B cell (primary cell): ENCODE measurements at regions not wholly inside any gene's neighbourhood (a gene's known extent, or its start where the extent isn't known, plus 50 kb on each side); places are given as distances from the start of the nearest gene placed in this dataset.

ENCODE experiments used
- ATAC-seq: fragments of 200-7000 bp; cut with Tn5 transposase; one replicate; pipeline ENCODE4 v1.10.0; 2021; ENCODE audit warnings: low read depth, mild to moderate bottlenecking, moderate number of reproducible peaks, moderate library complexity
- CTCF ChIA-PET: fragments of 350-600 bp; sonication (Branson Sonifier 250); formaldehyde crosslinking; loops from one replicate; lab custom pipeline; 2021; ENCODE audit warnings: antibody characterized with exemption, inconsistent platforms; lab: Charles Lee
- POLR2A ChIA-PET: fragments of 350-600 bp; sonication (Branson Sonifier 250); formaldehyde crosslinking; loops from one replicate; lab custom pipeline; 2021; ENCODE audit warnings: antibody characterized with exemption; lab: Charles Lee
- DNase-seq: peaks from one replicate; pipeline ENCODE4 v3.0.0; 2013
- H2AFZ ChIP-seq: 2 replicates; pipeline ENCODE4 v1.6.1; 2012; ENCODE audit warnings: mild to moderate bottlenecking, low read depth, low read length; ENCODE audit not compliant: insufficient read depth, poor library complexity, severe bottlenecking
- H3K27ac ChIP-seq, 2 donors: 1 replicate in 1 of 2; 2 replicates in 1 of 2; pipeline ENCODE4 v1.5.1; 2012 to 2013; ENCODE audit warnings: low read length in 2 of 2, mild to moderate bottlenecking in 2 of 2, moderate library complexity in 1 of 2
- H3K27me3 ChIP-seq, 4 experiments: fragments of 200-600 bp in 1 of 4; sonication (generic) in 1 of 4; replicated peaks in 1 of 4; 1 replicate in 2 of 4; 2 replicates in 2 of 4; pipeline versions ENCODE4 v1.6.1 to v1.7.0; 2013 to 2016; ENCODE audit warnings: low read length in 3 of 4, mild to moderate bottlenecking in 2 of 4, mixed read lengths in 1 of 4, moderate library complexity in 1 of 4; ENCODE audit not compliant: insufficient read depth in 4 of 4, control insufficient read depth in 3 of 4; ENCODE audit errors: control extremely low read depth in 1 of 4
- H3K36me3 ChIP-seq, 2 experiments: replicated peaks in 1 of 2; 1 replicate in 1 of 2; 2 replicates in 1 of 2; pipeline versions ENCODE4 v1.6.1 to v1.7.1; 2013; ENCODE audit warnings: low read length in 1 of 2; ENCODE audit not compliant: insufficient read depth in 2 of 2, control insufficient read depth in 1 of 2; ENCODE audit errors: control extremely low read depth in 1 of 2, extremely low read depth in 1 of 2
- H3K4me1 ChIP-seq, 2 donors: fragments of 200-600 bp in 1 of 2; sonication (generic) in 1 of 2; 1 replicate in 1 of 2; 2 replicates in 1 of 2; pipeline versions ENCODE4 v1.5.1 to v1.6.1; 2013 to 2017; ENCODE audit warnings: low read length in 2 of 2; ENCODE audit not compliant: control insufficient read depth in 2 of 2, insufficient read depth in 2 of 2
- H3K4me2 ChIP-seq: replicated peaks from 2 replicates; pipeline ENCODE3; 2012; ENCODE audit warnings: mild to moderate bottlenecking, low read depth, low read length; ENCODE audit not compliant: poor library complexity, severe bottlenecking
- H3K4me3 ChIP-seq, 5 experiments: fragments of 200-600 bp in 1 of 5; sonication (generic) in 1 of 5; 1 replicate in 3 of 5; 2 replicates in 2 of 5; pipeline versions ENCODE4 v1.5.1 to v1.7.0; 2011 to 2016; ENCODE audit warnings: low read length in 4 of 5, mild to moderate bottlenecking in 4 of 5, low read depth in 2 of 5, control low read depth in 1 of 5, moderate library complexity in 1 of 5; ENCODE audit not compliant: insufficient read depth in 1 of 5; ENCODE audit errors: control extremely low read depth in 1 of 5, extremely low read depth in 1 of 5
- H3K79me2 ChIP-seq: fragments of 200-600 bp; sonication (generic); one replicate; pipeline ENCODE4 v1.6.0; 2016; ENCODE audit warnings: low read length; ENCODE audit not compliant: control insufficient read depth, insufficient read depth
- H3K9ac ChIP-seq: fragments of 200-600 bp; sonication (generic); 2 replicates; pipeline ENCODE4 v1.6.1; 2017; ENCODE audit warnings: mild to moderate bottlenecking, low read length, moderate library complexity
- H3K9me3 ChIP-seq, 3 donors: one replicate each; pipeline versions ENCODE4 v1.6.1 to v1.7.1; 2013; ENCODE audit warnings: low read length in 2 of 3; ENCODE audit not compliant: control insufficient read depth in 2 of 3, insufficient read depth in 1 of 3; ENCODE audit errors: control extremely low read depth in 1 of 3
- H4K20me1 ChIP-seq: 2 replicates; pipeline ENCODE4 v1.6.0; 2012; ENCODE audit warnings: mild to moderate bottlenecking, low read length; ENCODE audit not compliant: insufficient read depth, control insufficient read depth, poor library complexity, severe bottlenecking
- H3K27ac Mint-ChIP-seq: one replicate; pipeline ENCODE4 v1.8.0; 2021; ENCODE audit warnings: mixed read lengths
- H3K27me3 Mint-ChIP-seq: one replicate; pipeline ENCODE4 v1.8.0; 2021; ENCODE audit warnings: mixed read lengths
- H3K4me1 Mint-ChIP-seq: one replicate; pipeline ENCODE4 v1.8.0; 2021; ENCODE audit warnings: mixed read lengths
- H3K4me3 Mint-ChIP-seq: one replicate; pipeline ENCODE4 v1.8.0; 2021; ENCODE audit warnings: mixed read lengths
- H3K9me3 Mint-ChIP-seq: one replicate; pipeline ENCODE4 v1.8.0; 2022; ENCODE audit warnings: mixed read lengths; ENCODE audit not compliant: insufficient read depth
- EZH2 ChIP-seq: IDR thresholded peaks from 2 replicates; pipeline ENCODE4 v1.6.1; 2012; ENCODE audit warnings: borderline replicate concordance, low read depth, mild to moderate bottlenecking, moderate library complexity, low read length; ENCODE audit not compliant: insufficient read depth, poor library complexity, severe bottlenecking
- WGBS: methylation state at CpG from one replicate; pipeline ENCODE4 v1.1.5; 2013; ENCODE audit warnings: missing lambda C conversion rate; ENCODE audit not compliant: insufficient coverage; 5-methylcytosine and 5-hydroxymethylcytosine counted together
- intact Hi-C: fragments of 100-400 bp; cut with micrococcal nuclease; formaldehyde crosslinking; loops from one replicate; pipeline ENCODE4 v1.10.0; 2022
- TF ChIP-seq, protein P1 (sequence below): fragments of 200-600 bp; IDR thresholded peaks from one replicate; pipeline ENCODE4 v1.8.0; 2022; ENCODE audit warnings: antibody characterized with exemption, mild to moderate bottlenecking

DNA sequence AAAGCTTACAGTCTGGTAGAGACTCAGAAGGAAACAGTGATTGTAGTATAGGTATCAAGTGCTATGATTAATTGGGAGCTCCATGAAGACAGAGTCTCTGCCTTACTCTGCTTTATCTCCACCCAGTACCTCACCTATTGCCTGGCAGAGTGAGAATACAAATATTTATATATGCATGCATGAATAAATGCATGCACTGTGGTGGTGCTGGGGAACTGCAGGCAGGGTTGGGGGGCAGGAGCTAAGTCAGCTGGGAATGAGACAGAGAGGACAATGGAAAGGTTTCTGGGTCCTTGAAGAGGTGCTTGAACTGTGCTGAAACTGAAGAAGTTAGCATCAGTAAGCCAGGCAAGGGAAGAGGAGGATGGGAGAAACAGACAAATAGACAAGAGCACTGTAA lies 80.8 kb upstream of the PPP2R2B start:
- Histone ChIP-seq H3K9ac (no peak overlapping the region), H3K4me2 (no peak overlapping the region), H3K4me1 (no peaks in the 10 kb centered on the region), H4K20me1 (no peaks in the 10 kb centered on the region), H3K27me3 (no peaks in the 10 kb centered on the region), H2AFZ (no peak overlapping the region), H3K27ac (no peak overlapping the region), H3K9me3 (no peaks in the 10 kb centered on the region), H3K36me3 (no peaks in the 10 kb centered on the region), H3K79me2 (no peaks in the 10 kb centered on the region), H3K4me3 (no peak overlapping the region)
- no peaks in the 10 kb centered on the region for H3K9me3 Mint-ChIP-seq
- H3K27me3 Mint-ChIP-seq = peaks cover 7% of the 10 kb centered on the region
- H3K4me3 Mint-ChIP-seq = no peak overlapping the region
- H3K27ac Mint-ChIP-seq = no peak overlapping the region
- no peak for ATAC-seq
- H3K4me1 Mint-ChIP-seq = no peaks in the 10 kb centered on the region
- ChIA-PET POLR2A (no interaction called here), CTCF (interaction anchor here (0.9 kb wide), 1 partner anchor 417 kb away, joined by 3 read pairs; no protein-coding TSS in a partner anchor)
- TF ChIP-seq, protein P1, sequence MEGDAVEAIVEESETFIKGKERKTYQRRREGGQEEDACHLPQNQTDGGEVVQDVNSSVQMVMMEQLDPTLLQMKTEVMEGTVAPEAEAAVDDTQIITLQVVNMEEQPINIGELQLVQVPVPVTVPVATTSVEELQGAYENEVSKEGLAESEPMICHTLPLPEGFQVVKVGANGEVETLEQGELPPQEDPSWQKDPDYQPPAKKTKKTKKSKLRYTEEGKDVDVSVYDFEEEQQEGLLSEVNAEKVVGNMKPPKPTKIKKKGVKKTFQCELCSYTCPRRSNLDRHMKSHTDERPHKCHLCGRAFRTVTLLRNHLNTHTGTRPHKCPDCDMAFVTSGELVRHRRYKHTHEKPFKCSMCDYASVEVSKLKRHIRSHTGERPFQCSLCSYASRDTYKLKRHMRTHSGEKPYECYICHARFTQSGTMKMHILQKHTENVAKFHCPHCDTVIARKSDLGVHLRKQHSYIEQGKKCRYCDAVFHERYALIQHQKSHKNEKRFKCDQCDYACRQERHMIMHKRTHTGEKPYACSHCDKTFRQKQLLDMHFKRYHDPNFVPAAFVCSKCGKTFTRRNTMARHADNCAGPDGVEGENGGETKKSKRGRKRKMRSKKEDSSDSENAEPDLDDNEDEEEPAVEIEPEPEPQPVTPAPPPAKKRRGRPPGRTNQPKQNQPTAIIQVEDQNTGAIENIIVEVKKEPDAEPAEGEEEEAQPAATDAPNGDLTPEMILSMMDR = no peak
- no peak for TF ChIP-seq EZH2
- no peak for DNase-seq
- intact Hi-C loops = no loop called here

DNA sequence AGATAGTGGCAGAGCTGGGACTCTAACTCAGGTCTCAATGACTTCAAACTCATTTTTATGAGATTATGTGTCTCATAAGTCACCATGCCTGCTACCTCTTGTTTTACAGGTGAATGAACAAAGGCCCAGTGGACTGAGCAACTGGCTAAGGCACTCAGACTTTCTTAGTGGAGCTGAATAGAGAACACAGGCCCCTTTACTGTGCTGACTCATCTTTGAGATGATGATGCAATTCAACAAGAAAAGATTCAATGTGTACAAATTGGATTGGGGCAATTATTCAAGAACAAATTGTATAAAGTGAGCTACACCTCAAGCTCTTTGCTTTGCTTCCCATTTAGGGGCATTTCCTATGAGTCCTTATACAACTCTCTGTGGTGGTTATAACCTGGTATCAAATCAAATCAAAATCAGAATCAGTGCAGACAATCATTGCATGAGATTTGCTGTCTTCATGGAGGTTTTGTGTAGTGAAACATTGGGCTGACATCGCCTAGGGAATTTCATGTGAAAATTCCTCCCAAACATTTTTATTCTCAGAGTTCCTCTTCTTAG lies 84.3 kb upstream of the PPP2R2B start:
- intact Hi-C loops = no loop called here
- DNase-seq = no peak
- WGBS = no CpG with 5 or more reads among the region's 1 CpG
- POLR2A ChIA-PET = no interaction called here
- Histone ChIP-seq H2AFZ (no peak overlapping the region), H3K27ac (no peak overlapping the region), H3K9ac (no peak overlapping the region), H3K27me3 (no peaks in the 10 kb centered on the region), H3K4me1 (no peaks in the 10 kb centered on the region), H3K36me3 (no peaks in the 10 kb centered on the region), H3K4me3 (no peak overlapping the region), H4K20me1 (no peaks in the 10 kb centered on the region), H3K79me2 (no peaks in the 10 kb centered on the region), H3K9me3 (no peaks in the 10 kb centered on the region), H3K4me2 (no peak overlapping the region)
- CTCF ChIA-PET = interaction anchor here (0.7 to 1.3 kb wide), 2 partner anchors 13 to 424 kb away, joined by 3 to 4 read pairs; no protein-coding TSS in a partner anchor
- no peak for TF ChIP-seq EZH2
- TF ChIP-seq, protein P1 = no peak
- ATAC-seq = no peak
- Mint-ChIP-seq H3K4me3 (no peak overlapping the region), H3K27me3 (no peaks in the 10 kb centered on the region), H3K9me3 (no peaks in the 10 kb centered on the region), H3K27ac (no peak overlapping the region), H3K4me1 (no peaks in the 10 kb centered on the region)
